Progenitor cell of endocrine pancreas (in vitro differentiated cells): ENCODE measurements at regions not wholly inside any gene's neighbourhood (a gene's known extent, or its start where the extent isn't known, plus 50 kb on each side); places are given as distances from the start of the nearest gene placed in this dataset.

ENCODE experiments used
- DNase-seq: peaks from one replicate; pipeline ENCODE4 v3.0.0; 2021; ENCODE audit warnings: low spot score; ENCODE audit not compliant: unreplicated experiment
- H3K27ac Mint-ChIP-seq: 2 replicates; pipeline ENCODE4 v1.8.0; 2021; ENCODE audit warnings: mild to moderate bottlenecking, moderate library complexity, mixed read lengths
- H3K27me3 Mint-ChIP-seq: 2 replicates; pipeline ENCODE4 v1.8.0; 2021; ENCODE audit warnings: mixed read lengths
- H3K36me3 Mint-ChIP-seq: 2 replicates; pipeline ENCODE4 v1.8.0; 2022; ENCODE audit warnings: mixed read lengths; ENCODE audit not compliant: insufficient read depth
- H3K4me1 Mint-ChIP-seq: 2 replicates; pipeline ENCODE4 v1.8.0; 2021; ENCODE audit warnings: low read depth, mixed read lengths
- H3K4me3 Mint-ChIP-seq: 2 replicates; pipeline ENCODE4 v1.8.0; 2021; ENCODE audit warnings: low read depth, mild to moderate bottlenecking, moderate library complexity, mixed read lengths
- H3K9me3 Mint-ChIP-seq: 2 replicates; pipeline ENCODE4 v1.8.0; 2021; ENCODE audit warnings: low read depth, mixed read lengths
- CTCF ChIP-seq: fragments of 200-600 bp; sonication (generic); IDR thresholded peaks from one replicate; pipeline ENCODE4 v1.5.0; 2021; ENCODE audit warnings: antibody characterized with exemption, mild to moderate bottlenecking; ENCODE audit not compliant: unreplicated experiment

- peaks cover 13% of the 10 kb centered on the region for H3K4me1 Mint-ChIP-seq
- no peak for TF ChIP-seq CTCF
- no peak overlapping the region for H3K4me3 Mint-ChIP-seq
- H3K27me3 Mint-ChIP-seq, result peaks cover 34% of the 10 kb centered on the region
- no peak for DNase-seq
- H3K27ac Mint-ChIP-seq, result no peak overlapping the region
- H3K36me3 Mint-ChIP-seq, result no peaks in the 10 kb centered on the region
- H3K9me3 Mint-ChIP-seq, result no peaks in the 10 kb centered on the region
Observed at GRCh38 chr15:93362203-93362602, 273.2 kb upstream of the RGMA start.

- no peak for DNase-seq
- Mint-ChIP-seq H3K4me3 (no peak overlapping the region), H3K27me3 (peaks cover 35% of the 10 kb centered on the region), H3K27ac (no peak overlapping the region), H3K36me3 (no peaks in the 10 kb centered on the region), H3K4me1 (peaks cover 13% of the 10 kb centered on the region), H3K9me3 (no peaks in the 10 kb centered on the region)
- TF ChIP-seq CTCF, result no peak
Observed at GRCh38 chr15:93361703-93362102, 272.7 kb upstream of the RGMA start.

- H3K9me3 Mint-ChIP-seq, result no peaks in the 10 kb centered on the region
- no peak overlapping the region for H3K4me3 Mint-ChIP-seq
- no peaks in the 10 kb centered on the region for H3K36me3 Mint-ChIP-seq
- peaks cover 6% of the 10 kb centered on the region for H3K4me1 Mint-ChIP-seq
- no peak for DNase-seq
- peaks cover 35% of the 10 kb centered on the region for H3K27me3 Mint-ChIP-seq
- TF ChIP-seq CTCF, result no peak
- no peak overlapping the region for H3K27ac Mint-ChIP-seq
Observed at GRCh38 chr15:93360976-93361375, 272.0 kb upstream of the RGMA start.

- peaks cover 30% of the 10 kb centered on the region for H3K27me3 Mint-ChIP-seq
- TF ChIP-seq CTCF, result no peak
- H3K4me3 Mint-ChIP-seq, result no peak overlapping the region
- H3K4me1 Mint-ChIP-seq, result peaks cover under 1% of the 10 kb centered on the region
- no peaks in the 10 kb centered on the region for H3K36me3 Mint-ChIP-seq
- DNase-seq, result no peak
- H3K9me3 Mint-ChIP-seq, result no peaks in the 10 kb centered on the region
- peak overlapping the region; percentile 17 for H3K27ac Mint-ChIP-seq
Observed at GRCh38 chr15:93360318-93360717, 271.3 kb upstream of the RGMA start.

GRCh38 chr15:93359425-93360131 is 270.6 kb upstream of the RGMA start:
- Mint-ChIP-seq H3K27me3 (peaks cover 29% of the 10 kb centered on the region), H3K36me3 (no peaks in the 10 kb centered on the region), H3K4me3 (no peak overlapping the region), H3K9me3 (no peaks in the 10 kb centered on the region), H3K27ac (no peak overlapping the region), H3K4me1 (no peaks in the 10 kb centered on the region)
- TF ChIP-seq CTCF, result no peak
- DNase-seq, result no peak
